HUES64 (cell line): ENCODE measurements at regions not wholly inside any gene's neighbourhood (a gene's known extent, or its start where the extent isn't known, plus 50 kb on each side); places are given as distances from the start of the nearest gene placed in this dataset.

Experiments
- H3K27ac ChIP-seq: 2 replicates; pipeline ENCODE4 v1.7.0; 2013; ENCODE audit warnings: low read depth, low read length, inconsistent platforms
- H3K27me3 ChIP-seq: 2 replicates; pipeline ENCODE4 v1.6.1; 2013; ENCODE audit warnings: mild to moderate bottlenecking, low read length; ENCODE audit not compliant: insufficient read depth
- H3K36me3 ChIP-seq: 2 replicates; pipeline ENCODE4 v1.6.1; 2013; ENCODE audit warnings: mild to moderate bottlenecking, low read length; ENCODE audit not compliant: insufficient read depth
- H3K4me1 ChIP-seq: 2 replicates; pipeline ENCODE4 v1.6.1; 2013; ENCODE audit warnings: mild to moderate bottlenecking, low read length, moderate library complexity; ENCODE audit not compliant: insufficient read depth
- H3K4me3 ChIP-seq: 2 replicates; pipeline ENCODE4 v1.5.1; 2013; ENCODE audit warnings: mild to moderate bottlenecking, low read length, moderate library complexity
- H3K9ac ChIP-seq: 2 replicates; pipeline ENCODE4 v1.6.1; 2013; ENCODE audit warnings: mild to moderate bottlenecking, low read depth, low read length
- H3K9me3 ChIP-seq: 2 replicates; pipeline ENCODE4 v1.6.1; 2013; ENCODE audit warnings: low read depth, low read length; ENCODE audit not compliant: insufficient read depth
- WGBS: fragments of 150-250, 120-280 bp; methylation state at CpG from one replicate; pipeline ENCODE4 v1.1.7; 2013; ENCODE audit warnings: missing lambda C conversion rate; 5-methylcytosine and 5-hydroxymethylcytosine counted together

GRCh38 chr3:196147116-196147515 lies 64.1 kb downstream of the ZDHHC19 start:
- WGBS = 93% methylated on average over 2 of the region's 2 CpGs
- Histone ChIP-seq H3K9me3 (peaks cover 7% of the 10 kb centered on the region; the same call in 1 of the 2 replicates), H3K27me3 (no peaks in the 10 kb centered on the region)

GRCh38 chr3:196145468-196146262 lies 63.8 kb upstream of the TFRC start:
- Histone ChIP-seq H3K27me3 (no peaks in the 10 kb centered on the region), H3K27ac (0 out of 2 replicates have a peak overlapping the region, but pooled peaks have one; percentile 13), H3K4me3 (no peak overlapping the region), H3K9me3 (peaks cover 7% of the 10 kb centered on the region; the same call in 1 of the 2 replicates), H3K9ac (no peak overlapping the region), H3K4me1 (peaks cover 6% of the 10 kb centered on the region; the same call in 1 of the 2 replicates), H3K36me3 (no peaks in the 10 kb centered on the region)
- 87% methylated on average over 18 of the region's 18 CpGs for WGBS

More at GRCh38 chr3:196147116-196147515, 64.1 kb downstream of the ZDHHC19 start:
- Histone ChIP-seq H3K4me1 (peaks cover 6% of the 10 kb centered on the region; the same call in 1 of the 2 replicates), H3K36me3 (no peaks in the 10 kb centered on the region), H3K9ac (no peak overlapping the region), H3K27ac (no peak overlapping the region), H3K4me3 (no peak overlapping the region)

GRCh38 chr3:196144383-196145105 lies 62.7 kb upstream of the TFRC start:
- Histone ChIP-seq H3K9ac (no peak overlapping the region), H3K9me3 (no peaks in the 10 kb centered on the region; the same call in 1 of the 2 replicates), H3K27me3 (no peaks in the 10 kb centered on the region), H3K27ac (no peak overlapping the region), H3K4me3 (no peak overlapping the region), H3K36me3 (no peaks in the 10 kb centered on the region), H3K4me1 (peaks cover 6% of the 10 kb centered on the region; the same call in 1 of the 2 replicates)
- 93% methylated on average over 19 of the region's 19 CpGs for WGBS

- Histone ChIP-seq H3K27ac (no peak overlapping the region), H3K4me1 (peaks cover 6% of the 10 kb centered on the region; the same call in 1 of the 2 replicates), H3K4me3 (no peak overlapping the region), H3K9me3 (no peaks in the 10 kb centered on the region), H3K27me3 (no peaks in the 10 kb centered on the region), H3K36me3 (no peaks in the 10 kb centered on the region), H3K9ac (no peak overlapping the region)
- 93% methylated on average over 17 of the region's 17 CpGs for WGBS
Measured at GRCh38 chr3:196143708-196144382, 62.0 kb upstream of the TFRC start.

GRCh38 chr3:196142202-196142956 lies 60.5 kb upstream of the TFRC start:
- H3K9me3 ChIP-seq = no peaks in the 10 kb centered on the region
- H3K36me3 ChIP-seq = no peaks in the 10 kb centered on the region
- peaks cover 12% of the 10 kb centered on the region for H3K4me1 ChIP-seq
- no peaks in the 10 kb centered on the region for H3K27me3 ChIP-seq
- H3K9ac ChIP-seq = no peak overlapping the region
- H3K4me3 ChIP-seq = no peak overlapping the region
- 93% methylated on average over 16 of the region's 16 CpGs for WGBS
- no peak overlapping the region for H3K27ac ChIP-seq

GRCh38 chr3:196141866-196142201 lies 59.9 kb upstream of the TFRC start:
- Histone ChIP-seq H3K4me1 (peaks cover 12% of the 10 kb centered on the region), H3K36me3 (no peaks in the 10 kb centered on the region), H3K9me3 (no peaks in the 10 kb centered on the region), H3K27me3 (no peaks in the 10 kb centered on the region), H3K27ac (no peak overlapping the region), H3K9ac (no peak overlapping the region), H3K4me3 (no peak overlapping the region)
- WGBS = 89% methylated on average over 6 of the region's 6 CpGs

GRCh38 chr3:196141052-196141865 lies 59.4 kb upstream of the TFRC start:
- Histone ChIP-seq H3K9ac (no peak overlapping the region), H3K9me3 (no peaks in the 10 kb centered on the region), H3K4me3 (no peak overlapping the region), H3K36me3 (no peaks in the 10 kb centered on the region), H3K4me1 (peaks cover 12% of the 10 kb centered on the region), H3K27me3 (no peaks in the 10 kb centered on the region), H3K27ac (no peak overlapping the region)
- 91% methylated on average over 15 of the region's 15 CpGs for WGBS

- Histone ChIP-seq H3K9ac (no peak overlapping the region), H3K9me3 (no peaks in the 10 kb centered on the region), H3K27ac (no peak overlapping the region), H3K36me3 (no peaks in the 10 kb centered on the region), H3K4me3 (no peak overlapping the region), H3K4me1 (peaks cover 6% of the 10 kb centered on the region), H3K27me3 (no peaks in the 10 kb centered on the region)
- 88% methylated on average over 12 of the region's 12 CpGs for WGBS
Measured at GRCh38 chr3:196140224-196140623, 58.3 kb upstream of the TFRC start.

- Histone ChIP-seq H3K27ac (no peak overlapping the region), H3K36me3 (no peaks in the 10 kb centered on the region), H3K4me3 (no peak overlapping the region), H3K27me3 (no peaks in the 10 kb centered on the region; the same call in 1 of the 2 replicates), H3K9ac (no peak overlapping the region), H3K9me3 (no peaks in the 10 kb centered on the region), H3K4me1 (peaks cover 6% of the 10 kb centered on the region)
- 90% methylated on average over 7 of the region's 7 CpGs for WGBS
Measured at GRCh38 chr3:196139281-196139680, 57.4 kb upstream of the TFRC start.
